WI38 (cell line): ENCODE measurements at regions not wholly inside any gene's neighbourhood (a gene's known extent, or its start where the extent isn't known, plus 50 kb on each side); places are given as distances from the start of the nearest gene placed in this dataset.

Experiments used
- H3K4me3 ChIP-seq: 2 replicates; pipeline ENCODE4 v1.5.1; 2011; ENCODE audit warnings: low read depth, mild to moderate bottlenecking, control low read depth, low read length
- TF ChIP-seq, protein P1 (sequence below): IDR thresholded peaks from 2 replicates; pipeline ENCODE4 v1.5.1; 2012; ENCODE audit warnings: low read depth, mild to moderate bottlenecking, control low read depth, low read length

GRCh38 chr12:63406781-63407180, 255.8 kb upstream of the AVPR1A start:
- no peak overlapping the region for H3K4me3 ChIP-seq
- TF ChIP-seq, protein P1, sequence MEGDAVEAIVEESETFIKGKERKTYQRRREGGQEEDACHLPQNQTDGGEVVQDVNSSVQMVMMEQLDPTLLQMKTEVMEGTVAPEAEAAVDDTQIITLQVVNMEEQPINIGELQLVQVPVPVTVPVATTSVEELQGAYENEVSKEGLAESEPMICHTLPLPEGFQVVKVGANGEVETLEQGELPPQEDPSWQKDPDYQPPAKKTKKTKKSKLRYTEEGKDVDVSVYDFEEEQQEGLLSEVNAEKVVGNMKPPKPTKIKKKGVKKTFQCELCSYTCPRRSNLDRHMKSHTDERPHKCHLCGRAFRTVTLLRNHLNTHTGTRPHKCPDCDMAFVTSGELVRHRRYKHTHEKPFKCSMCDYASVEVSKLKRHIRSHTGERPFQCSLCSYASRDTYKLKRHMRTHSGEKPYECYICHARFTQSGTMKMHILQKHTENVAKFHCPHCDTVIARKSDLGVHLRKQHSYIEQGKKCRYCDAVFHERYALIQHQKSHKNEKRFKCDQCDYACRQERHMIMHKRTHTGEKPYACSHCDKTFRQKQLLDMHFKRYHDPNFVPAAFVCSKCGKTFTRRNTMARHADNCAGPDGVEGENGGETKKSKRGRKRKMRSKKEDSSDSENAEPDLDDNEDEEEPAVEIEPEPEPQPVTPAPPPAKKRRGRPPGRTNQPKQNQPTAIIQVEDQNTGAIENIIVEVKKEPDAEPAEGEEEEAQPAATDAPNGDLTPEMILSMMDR = no peak

GRCh38 chr12:63404611-63405010, 253.6 kb upstream of the AVPR1A start:
- TF ChIP-seq, protein P1 = no peak
- H3K4me3 ChIP-seq = no peak overlapping the region

GRCh38 chr12:63403256-63403655, 252.3 kb upstream of the AVPR1A start:
- TF ChIP-seq, protein P1 = no peak
- H3K4me3 ChIP-seq = no peak overlapping the region

- no peak overlapping the region for H3K4me3 ChIP-seq
- TF ChIP-seq, protein P1 = no peak
Measured at GRCh38 chr12:63400718-63401117, 249.7 kb upstream of the AVPR1A start.

DNA sequence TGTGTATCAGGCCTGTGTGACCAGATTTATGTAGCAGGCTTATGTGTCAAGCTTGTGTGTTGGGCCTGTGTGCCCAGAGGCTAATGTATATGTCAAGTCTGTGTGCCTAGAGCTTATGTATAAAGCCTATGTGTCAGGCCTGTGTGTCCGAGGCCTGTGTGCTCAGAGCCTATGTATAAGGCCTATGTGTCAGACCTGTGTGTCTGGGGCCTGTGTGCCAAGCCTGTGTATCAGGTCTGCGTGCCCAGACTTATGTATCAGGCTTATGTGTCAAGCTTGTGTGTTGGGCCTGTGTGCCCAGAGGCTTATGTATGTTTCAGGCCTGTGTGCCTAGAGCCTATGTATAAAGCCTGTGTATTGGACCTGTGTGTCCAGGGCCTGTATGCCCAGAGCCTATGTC, 249.3 kb upstream of the AVPR1A start:
- H3K4me3 ChIP-seq = no peak overlapping the region
- TF ChIP-seq, protein P1 = no peak

DNA sequence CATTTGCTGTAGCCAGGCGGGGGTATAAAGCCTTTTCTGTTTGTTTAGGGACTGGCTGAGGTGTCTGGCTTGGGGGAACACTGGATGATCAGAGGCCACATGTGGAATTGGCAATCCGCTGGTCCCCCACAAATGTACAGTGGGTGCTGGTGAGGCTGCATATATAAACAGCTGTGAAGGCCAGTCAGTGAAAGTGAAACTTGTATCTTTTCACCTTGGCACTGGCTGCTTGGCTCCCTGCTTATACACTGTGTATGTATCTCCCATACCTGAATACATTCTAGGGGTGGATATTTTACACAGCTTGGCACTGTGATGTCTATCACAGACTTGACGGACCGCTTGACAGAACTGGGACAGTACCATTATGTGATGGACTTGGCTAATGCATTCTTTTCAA, 246.8 kb upstream of the AVPR1A start:
- no peak overlapping the region for H3K4me3 ChIP-seq
- TF ChIP-seq, protein P1 = no peak

- TF ChIP-seq, protein P1 = no peak
- H3K4me3 ChIP-seq = no peak overlapping the region
Measured at GRCh38 chr12:63396135-63396534, 245.1 kb upstream of the AVPR1A start.
